Natural killer cell treated with Interleukin-12 subunit alpha and Interleukin-12 subunit beta and Interleukin-15 and Interleukin-18, amount 100 ng/mL, for 72 hours (primary cell): ENCODE measurements at regions not wholly inside any gene's neighbourhood (a gene's known extent, or its start where the extent isn't known, plus 50 kb on each side); places are given as distances from the start of the nearest gene placed in this dataset.
"Not testable (repeated sequence)": the region's sequence is repeated elsewhere in the genome, so short reads cannot be mapped to it uniquely, and the experiment has no call there.

Experiments used
- ATAC-seq, 2 donors: fragments of 150-1000 bp; cut with Tn5 transposase in 1 of 2; sonication (Bioruptor Pico), chemical (Tn5 transposase) in 1 of 2; 2 replicates each; pipeline ENCODE4 v1.10.0; 2021
- DNase-seq: peaks from one replicate; pipeline ENCODE4 v3.0.0; 2022; ENCODE audit warnings: low spot score
- H3K27ac Mint-ChIP-seq, 2 donors: 1 replicate in 1 of 2; 2 replicates in 1 of 2; pipeline ENCODE4 v1.8.0; 2022; ENCODE audit warnings: mixed read lengths in 2 of 2, mild to moderate bottlenecking in 1 of 2, moderate library complexity in 1 of 2
- H3K27me3 Mint-ChIP-seq, 2 donors: 1 replicate in 1 of 2; 2 replicates in 1 of 2; pipeline ENCODE4 v1.8.0; 2022; ENCODE audit warnings: mixed read lengths in 2 of 2
- H3K36me3 Mint-ChIP-seq: one replicate; pipeline ENCODE4 v1.8.0; 2022; ENCODE audit warnings: mixed read lengths
- H3K4me1 Mint-ChIP-seq, 2 donors: 1 replicate in 1 of 2; 2 replicates in 1 of 2; pipeline ENCODE4 v1.8.0; 2022; ENCODE audit warnings: low read depth in 2 of 2, mixed read lengths in 2 of 2, mild to moderate bottlenecking in 1 of 2
- H3K4me3 Mint-ChIP-seq: one replicate; pipeline ENCODE4 v1.8.0; 2022; ENCODE audit warnings: mixed read lengths
- H3K9me3 Mint-ChIP-seq: 2 replicates; pipeline ENCODE4 v1.8.0; 2022; ENCODE audit warnings: mixed read lengths

DNA sequence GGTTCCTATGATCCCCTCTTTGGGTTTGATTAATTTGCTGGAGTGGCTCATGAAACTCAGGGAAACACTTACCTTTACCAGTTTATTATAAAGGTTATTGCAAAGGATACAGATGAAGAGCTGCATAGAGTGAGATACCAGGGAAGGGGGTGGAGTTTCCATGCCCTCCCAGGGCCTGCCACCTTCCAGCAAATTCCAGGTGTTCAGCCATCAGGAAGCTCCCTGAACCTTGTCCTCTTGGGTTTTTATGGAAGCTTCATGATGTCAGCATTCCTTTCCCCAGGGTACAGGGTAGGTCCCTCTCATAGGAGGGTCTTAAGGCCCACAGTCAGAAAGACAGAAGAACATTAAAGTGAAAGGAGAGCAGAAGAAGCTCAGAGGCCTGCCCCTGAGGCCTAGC, 123.9 kb upstream of the DCC start:
- Mint-ChIP-seq H3K4me3 (no peak overlapping the region), H3K9me3 (peaks cover 15% of the 10 kb centered on the region), H3K4me1 (no peaks in the 10 kb centered on the region), H3K27me3 (no peaks in the 10 kb centered on the region), H3K27ac (no peak overlapping the region), H3K36me3 (no peaks in the 10 kb centered on the region)
- no peak for ATAC-seq
- DNase-seq, result no peak

DNA sequence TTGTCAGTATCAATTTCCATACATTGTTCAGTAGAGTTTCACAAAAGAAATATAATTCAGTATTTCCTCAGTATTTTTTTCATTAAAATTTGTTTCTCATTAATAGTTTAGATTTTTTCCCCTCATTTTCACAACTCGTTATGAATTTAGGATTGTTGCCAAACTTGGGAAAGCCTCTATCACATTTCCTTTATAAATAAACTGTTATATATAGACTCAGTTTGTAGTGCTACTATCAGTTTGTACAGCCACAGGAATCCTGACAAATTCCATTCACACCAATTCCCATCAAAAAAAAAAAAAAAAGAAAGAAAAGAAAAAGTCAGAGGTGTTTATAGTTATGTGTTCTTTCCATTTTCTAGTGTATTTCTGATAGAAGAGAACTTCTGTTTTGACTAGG, 123.3 kb upstream of the DCC start:
- Mint-ChIP-seq H3K9me3 (peaks cover 13% of the 10 kb centered on the region), H3K4me3 (no peak overlapping the region), H3K4me1 (no peaks in the 10 kb centered on the region), H3K27ac (no peak overlapping the region), H3K36me3 (no peaks in the 10 kb centered on the region), H3K27me3 (no peaks in the 10 kb centered on the region)
- DNase-seq (no peak), ATAC-seq (no peak)

DNA sequence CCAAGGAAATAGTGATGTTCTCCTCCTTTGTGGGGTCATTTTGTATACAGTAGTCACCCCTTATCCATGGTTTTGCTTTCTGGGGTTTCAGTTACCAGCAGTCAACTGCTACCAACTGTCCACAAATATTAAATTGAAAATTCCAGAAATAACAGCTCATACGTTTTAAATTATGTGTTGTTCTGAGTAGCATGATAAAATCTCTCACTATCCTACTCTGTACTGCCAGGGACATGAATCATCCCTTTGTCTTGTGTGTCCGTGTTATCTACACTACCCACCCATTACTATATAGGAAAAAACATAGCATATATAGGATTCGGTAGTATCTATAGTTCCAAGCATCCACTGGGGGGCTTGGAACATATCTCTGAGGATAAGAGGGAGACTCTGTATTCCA, 120.9 kb upstream of the DCC start:
- Mint-ChIP-seq H3K27me3 (no peaks in the 10 kb centered on the region), H3K4me1 (no peaks in the 10 kb centered on the region), H3K27ac (no peak overlapping the region), H3K4me3 (no peak overlapping the region), H3K9me3 (peaks cover 11% of the 10 kb centered on the region), H3K36me3 (no peaks in the 10 kb centered on the region)
- ATAC-seq, result no peak
- DNase-seq, result no peak

DNA sequence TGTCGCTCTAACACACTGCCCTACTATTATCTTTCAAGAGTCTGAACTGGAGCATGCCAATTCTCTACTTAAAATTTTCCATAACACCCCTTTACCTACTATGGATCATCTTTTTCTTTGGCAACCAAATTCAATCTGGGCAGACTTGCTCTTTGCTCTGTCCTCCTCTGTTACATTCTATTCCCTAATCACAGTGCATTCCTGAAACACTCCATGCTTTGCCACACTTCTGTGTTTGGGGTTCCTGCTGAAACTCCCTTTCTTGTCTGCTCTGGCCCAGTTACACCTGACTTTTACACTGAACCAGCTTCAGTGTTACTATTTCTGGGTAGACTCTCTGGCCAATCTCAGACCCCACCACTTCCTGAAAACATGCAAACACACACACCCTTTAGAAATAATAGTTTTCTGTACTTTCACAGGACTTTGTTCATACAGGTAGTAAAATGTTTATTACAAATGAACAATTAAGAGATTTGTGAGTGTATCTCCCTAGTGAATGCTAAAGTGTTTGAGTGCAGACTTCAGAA, 119.9 kb upstream of the DCC start:
- peaks cover 11% of the 10 kb centered on the region for H3K9me3 Mint-ChIP-seq
- DNase-seq (no peak), ATAC-seq (no peak)
- H3K36me3 Mint-ChIP-seq, result no peaks in the 10 kb centered on the region
- H3K27me3 Mint-ChIP-seq, result no peaks in the 10 kb centered on the region
- no peaks in the 10 kb centered on the region for H3K4me1 Mint-ChIP-seq
- H3K27ac Mint-ChIP-seq, result no peak overlapping the region
- H3K4me3 Mint-ChIP-seq, result no peak overlapping the region

DNA sequence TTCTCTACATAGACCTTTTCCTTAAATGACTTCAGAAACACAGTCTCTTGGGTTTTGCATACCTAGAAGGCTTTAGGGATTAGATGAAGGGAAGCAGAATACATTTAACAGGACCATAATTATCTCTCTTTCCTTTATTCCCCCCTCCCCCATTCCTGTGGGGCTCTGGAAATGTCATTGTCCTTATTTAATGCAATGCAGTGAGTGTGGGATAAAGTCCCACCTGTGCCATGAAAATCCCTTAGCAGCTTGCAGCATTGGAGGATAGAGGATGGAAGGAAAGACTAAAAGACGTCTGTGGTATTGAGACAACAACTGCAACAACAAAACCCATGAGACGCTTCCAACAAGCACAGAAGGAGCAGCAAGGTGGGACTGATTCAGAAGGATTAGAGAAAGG, 117.8 kb upstream of the DCC start:
- Mint-ChIP-seq H3K4me1 (no peaks in the 10 kb centered on the region), H3K27me3 (no peaks in the 10 kb centered on the region), H3K27ac (no peak overlapping the region), H3K4me3 (no peak overlapping the region), H3K36me3 (no peaks in the 10 kb centered on the region), H3K9me3 (peaks cover 18% of the 10 kb centered on the region)
- DNase-seq, result no peak
- no peak for ATAC-seq

DNA sequence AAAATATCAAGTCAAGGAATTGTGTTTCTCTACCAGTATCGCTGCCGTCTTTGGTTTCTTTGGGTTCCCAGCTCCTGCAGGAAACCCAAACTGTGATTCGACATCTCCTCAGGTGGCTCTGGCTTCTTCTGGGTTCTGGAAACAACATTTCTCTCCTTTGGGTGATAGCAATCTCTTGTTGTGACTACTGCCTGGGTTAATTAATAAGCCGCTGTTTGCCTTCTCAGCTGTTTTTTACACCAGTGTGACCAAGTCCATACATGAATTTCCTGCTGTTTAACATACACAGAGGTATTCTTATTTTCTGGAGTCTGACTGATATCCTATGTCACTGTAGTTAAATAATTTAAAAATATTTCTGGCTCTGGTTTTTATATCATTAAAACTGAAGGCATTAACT, 112.5 kb upstream of the DCC start:
- ATAC-seq (no peak), DNase-seq (no peak)
- no peaks in the 10 kb centered on the region for H3K4me1 Mint-ChIP-seq
- H3K9me3 Mint-ChIP-seq, result peaks cover 9% of the 10 kb centered on the region
- no peak overlapping the region for H3K4me3 Mint-ChIP-seq
- no peaks in the 10 kb centered on the region for H3K27me3 Mint-ChIP-seq
- H3K36me3 Mint-ChIP-seq, result no peaks in the 10 kb centered on the region
- no peak overlapping the region for H3K27ac Mint-ChIP-seq

DNA sequence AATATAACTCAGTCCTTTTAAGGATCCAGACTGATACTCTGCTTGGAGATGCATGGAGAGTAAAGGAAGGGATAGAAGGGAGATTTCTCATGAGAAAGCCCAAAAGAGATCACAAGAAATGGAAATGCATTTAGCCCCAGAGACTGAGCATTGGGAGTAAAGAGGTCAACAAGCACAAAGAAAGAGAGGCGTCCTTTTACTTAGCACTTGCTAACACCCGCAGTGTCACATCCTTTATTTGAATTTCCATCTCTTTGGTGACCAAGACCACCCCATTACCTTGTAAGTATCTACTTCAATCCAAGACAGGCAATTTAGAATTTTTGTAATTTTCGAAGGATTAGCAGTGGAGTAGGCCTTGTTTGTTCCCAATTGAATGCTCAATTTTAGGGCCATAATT, 111.8 kb upstream of the DCC start:
- H3K27ac Mint-ChIP-seq, result no peak overlapping the region
- ATAC-seq (no peak), DNase-seq (no peak)
- no peaks in the 10 kb centered on the region for H3K27me3 Mint-ChIP-seq
- no peaks in the 10 kb centered on the region for H3K4me1 Mint-ChIP-seq
- no peak overlapping the region for H3K4me3 Mint-ChIP-seq
- peaks cover 9% of the 10 kb centered on the region for H3K9me3 Mint-ChIP-seq
- H3K36me3 Mint-ChIP-seq, result no peaks in the 10 kb centered on the region

DNA sequence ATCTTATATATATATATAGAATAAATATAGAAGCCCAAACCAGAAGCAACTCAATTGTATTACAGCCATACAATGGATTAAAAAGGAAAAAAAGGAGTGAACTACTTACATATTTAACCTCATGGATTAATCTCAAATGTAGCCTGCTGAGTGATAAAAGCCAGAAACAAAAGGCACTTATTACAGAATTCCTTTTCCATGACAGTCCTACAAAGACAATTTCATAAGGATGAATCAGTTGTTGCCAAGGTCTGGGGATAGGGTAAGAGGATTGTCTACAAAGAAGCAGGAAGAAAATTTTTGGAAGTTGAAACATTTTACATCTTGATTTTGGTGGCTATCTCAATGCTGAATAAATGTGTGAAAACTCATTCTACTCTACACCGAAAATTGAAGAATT, 103.9 kb upstream of the DCC start:
- no peak for DNase-seq
- Mint-ChIP-seq H3K9me3 (peaks cover 6% of the 10 kb centered on the region), H3K4me1 (no peaks in the 10 kb centered on the region), H3K4me3 (no peak overlapping the region), H3K27me3 (no peaks in the 10 kb centered on the region), H3K36me3 (no peaks in the 10 kb centered on the region), H3K27ac (no peak overlapping the region)
- ATAC-seq, result no peak

DNA sequence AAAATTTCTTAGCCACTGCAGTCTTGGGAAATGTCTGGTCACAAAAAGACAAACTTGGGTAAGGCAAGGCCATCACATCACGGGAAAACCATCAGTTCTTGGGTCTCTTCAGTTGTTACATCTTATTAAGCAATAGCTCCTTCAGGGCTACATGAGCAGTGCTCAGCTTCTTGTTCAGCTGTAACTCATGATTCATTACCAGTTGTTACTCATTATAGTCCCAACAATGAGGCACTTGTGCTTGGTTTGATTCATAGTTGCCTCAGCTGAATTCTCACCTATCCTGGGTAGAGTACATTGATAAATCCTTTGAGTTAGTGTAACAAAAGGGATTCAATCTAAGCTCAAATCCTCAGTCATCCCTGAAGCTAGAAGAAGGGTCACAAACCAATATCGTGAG, 102.4 kb upstream of the DCC start:
- H3K9me3 Mint-ChIP-seq, result peaks cover 6% of the 10 kb centered on the region
- H3K4me1 Mint-ChIP-seq, result no peaks in the 10 kb centered on the region
- no peaks in the 10 kb centered on the region for H3K27me3 Mint-ChIP-seq
- no peaks in the 10 kb centered on the region for H3K36me3 Mint-ChIP-seq
- ATAC-seq, result no peak
- no peak overlapping the region for H3K27ac Mint-ChIP-seq
- DNase-seq, result no peak
- no peak overlapping the region for H3K4me3 Mint-ChIP-seq

DNA sequence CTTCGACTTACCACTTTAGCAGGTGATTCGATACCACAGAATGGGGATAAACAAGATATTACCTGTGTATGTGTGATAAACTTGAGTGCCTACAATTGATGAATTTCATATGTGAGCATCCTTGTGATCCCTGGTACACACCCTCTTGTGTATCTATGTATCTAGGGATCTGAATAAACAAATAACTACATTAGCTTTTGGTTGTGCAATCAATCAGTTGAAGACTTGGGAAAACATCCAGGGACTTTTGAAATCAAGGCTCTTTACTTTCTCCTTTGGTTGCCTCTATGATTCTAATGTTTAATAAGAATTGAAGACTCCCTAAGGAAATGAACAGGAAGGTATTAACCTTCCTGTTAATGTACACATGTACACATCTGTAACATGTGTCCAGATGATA, 97.3 kb upstream of the DCC start:
- Mint-ChIP-seq H3K36me3 (no peaks in the 10 kb centered on the region), H3K4me1 (no peaks in the 10 kb centered on the region), H3K9me3 (peaks cover 10% of the 10 kb centered on the region), H3K27me3 (no peaks in the 10 kb centered on the region), H3K4me3 (no peak overlapping the region), H3K27ac (no peak overlapping the region)
- no peak for ATAC-seq
- no peak for DNase-seq

DNA sequence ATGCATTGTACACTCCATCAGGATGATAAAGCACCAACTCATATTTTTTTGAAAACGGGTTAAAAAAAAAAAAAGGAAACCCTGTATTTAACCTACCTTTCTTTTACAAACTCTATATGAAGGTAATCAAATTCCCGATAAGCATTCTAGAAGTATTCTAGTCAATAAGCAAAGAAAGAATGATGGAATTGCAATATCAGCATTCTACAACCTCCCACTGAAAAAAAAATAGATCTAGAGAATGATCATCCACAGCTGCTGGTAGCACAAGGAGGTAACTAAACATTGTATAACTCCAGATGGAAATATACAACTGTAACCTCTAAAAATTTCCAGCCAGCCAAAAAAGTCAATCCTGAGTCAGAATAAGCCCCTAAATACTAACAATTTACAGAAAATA, 95.3 kb upstream of the DCC start:
- DNase-seq (no peak), ATAC-seq (no peak)
- Mint-ChIP-seq H3K27ac (no peak overlapping the region), H3K36me3 (no peaks in the 10 kb centered on the region), H3K9me3 (peaks cover 4% of the 10 kb centered on the region), H3K4me3 (no peak overlapping the region), H3K4me1 (no peaks in the 10 kb centered on the region), H3K27me3 (no peaks in the 10 kb centered on the region)

DNA sequence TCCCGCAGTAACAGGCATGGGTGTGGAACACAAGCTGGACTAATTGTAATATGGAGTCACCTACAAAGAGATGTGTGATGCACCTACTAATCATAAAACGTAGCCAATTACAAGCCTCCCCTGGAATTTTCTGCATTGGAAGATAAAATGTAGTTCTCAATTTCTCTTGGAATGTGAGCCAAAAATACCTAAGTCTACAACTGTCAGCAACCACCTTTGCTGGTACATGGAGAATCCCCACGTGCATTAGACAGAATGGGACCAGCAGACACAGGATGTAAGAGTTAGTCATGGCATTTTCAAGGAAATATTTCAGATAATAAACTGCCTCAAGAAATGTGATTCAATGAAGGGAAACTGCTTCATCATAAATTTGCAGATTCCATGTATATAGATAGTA, 85.6 kb upstream of the DCC start:
- no peaks in the 10 kb centered on the region for H3K27me3 Mint-ChIP-seq
- H3K9me3 Mint-ChIP-seq, result peaks cover 11% of the 10 kb centered on the region
- H3K36me3 Mint-ChIP-seq, result no peaks in the 10 kb centered on the region
- no peaks in the 10 kb centered on the region for H3K4me1 Mint-ChIP-seq
- H3K4me3 Mint-ChIP-seq, result no peak overlapping the region
- no peak overlapping the region for H3K27ac Mint-ChIP-seq
- ATAC-seq, result no peak
- no peak for DNase-seq

DNA sequence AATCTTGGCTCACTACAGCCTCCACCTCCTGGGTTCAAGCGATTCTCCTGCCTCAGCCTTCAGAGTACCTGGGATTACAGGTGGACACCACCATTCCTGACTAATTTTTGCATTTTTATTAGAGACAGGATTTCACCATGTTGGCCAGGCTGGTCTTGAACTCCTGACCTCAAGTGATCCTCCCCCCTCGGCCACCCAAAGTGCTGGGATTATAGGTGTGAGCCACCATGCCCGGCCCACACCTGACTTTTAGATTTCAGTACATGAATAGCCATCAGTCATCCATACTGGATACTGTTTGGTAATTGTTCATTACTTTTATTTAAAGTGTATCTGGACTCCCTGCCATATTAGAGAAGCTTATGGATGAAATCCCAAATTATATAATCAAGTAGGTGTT, 82.6 kb upstream of the DCC start:
- H3K27ac Mint-ChIP-seq, H3K4me3 Mint-ChIP-seq, ATAC-seq, DNase-seq, H3K4me1 Mint-ChIP-seq, H3K36me3 Mint-ChIP-seq, H3K27me3 Mint-ChIP-seq: not testable (repeated sequence)
- H3K9me3 Mint-ChIP-seq, result peaks cover 10% of the 10 kb centered on the region

DNA sequence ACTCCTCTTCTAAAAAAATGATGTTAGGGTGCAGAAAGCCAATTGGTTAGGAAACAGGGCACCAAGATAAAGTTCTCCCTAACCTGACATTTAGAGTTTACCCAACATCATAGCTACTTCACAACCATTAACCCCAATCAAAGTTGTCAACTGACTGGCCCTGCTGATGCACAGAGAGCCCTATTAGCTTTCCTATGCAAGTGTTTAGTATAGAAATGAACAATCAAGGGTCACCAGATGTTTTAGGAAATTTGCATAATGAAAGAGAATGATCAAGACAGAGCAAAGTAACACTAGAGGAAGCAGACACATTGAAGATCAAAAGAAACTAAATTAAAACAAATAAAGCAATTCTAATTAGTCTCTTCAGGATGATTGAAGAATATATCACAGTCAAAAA, 64.2 kb upstream of the DCC start:
- no peak for ATAC-seq
- Mint-ChIP-seq H3K9me3 (peaks cover under 1% of the 10 kb centered on the region), H3K4me1 (no peaks in the 10 kb centered on the region), H3K36me3 (no peaks in the 10 kb centered on the region), H3K27me3 (no peaks in the 10 kb centered on the region), H3K27ac (no peak overlapping the region), H3K4me3 (no peak overlapping the region)
- no peak for DNase-seq

DNA sequence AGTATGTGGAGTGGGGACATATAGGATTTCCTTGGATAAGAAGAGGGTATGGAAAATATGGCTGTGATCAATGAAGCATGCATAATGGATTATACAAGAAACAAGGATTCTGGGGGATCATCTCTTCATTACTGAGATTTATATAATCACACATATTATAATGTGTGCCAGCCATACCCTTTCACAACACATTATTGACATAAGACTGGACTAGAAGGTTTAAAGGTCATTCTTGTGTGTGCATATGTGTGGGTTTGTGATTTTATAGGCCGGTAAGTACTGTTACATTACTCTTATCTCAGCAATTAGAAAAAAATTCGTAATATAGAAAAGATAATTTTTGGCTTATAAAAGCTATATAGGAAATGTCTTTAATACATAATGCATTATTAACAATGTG, 62.2 kb upstream of the DCC start:
- DNase-seq, result no peak
- Mint-ChIP-seq H3K27ac (no peak overlapping the region), H3K9me3 (peaks cover 3% of the 10 kb centered on the region), H3K36me3 (no peaks in the 10 kb centered on the region), H3K4me1 (no peaks in the 10 kb centered on the region), H3K4me3 (no peak overlapping the region), H3K27me3 (no peaks in the 10 kb centered on the region)
- ATAC-seq, result no peak
